Stimulated activated CD4-positive, alpha-beta T cell treated with anti-CD3 and anti-CD28 coated beads, TNF-alpha, amount 100 ng/mL, for 4 hours (primary cell): ENCODE measurements at regions not wholly inside any gene's neighbourhood (a gene's known extent, or its start where the extent isn't known, plus 50 kb on each side); places are given as distances from the start of the nearest gene placed in this dataset.
"Not testable (repeated sequence)": the region's sequence is repeated elsewhere in the genome, so short reads cannot be mapped to it uniquely, and the experiment has no call there.

Experiments used
- DNase-seq, 3 experiments: peaks; one replicate each; pipeline ENCODE4 v3.0.0-alpha.2; 2020; ENCODE audit warnings: low read depth in 3 of 3

GRCh38 chr2:195072806-195073205 is 584.2 kb upstream of the SLC39A10 start:
- DNase-seq, result not testable (repeated sequence)

DNA sequence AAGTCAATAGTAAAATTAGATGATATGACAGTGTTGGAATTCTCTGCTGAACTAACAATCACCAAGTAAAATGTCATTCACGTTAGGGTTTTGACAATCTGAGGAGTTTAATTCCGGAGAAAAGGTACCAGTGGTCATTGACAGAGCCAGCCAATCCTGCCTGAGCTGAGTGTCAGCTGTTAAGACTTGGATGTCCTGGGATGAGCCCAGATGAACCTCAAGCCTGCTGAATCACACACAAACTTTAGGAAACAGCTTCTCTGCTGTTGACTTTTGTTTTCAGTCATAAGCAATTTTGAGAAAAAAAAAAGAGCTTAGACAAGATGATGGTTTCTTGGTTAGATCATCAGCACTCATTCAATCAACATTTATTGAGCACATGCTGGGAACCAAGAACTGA is 600.0 kb upstream of the SLC39A10 start:
- no peak for DNase-seq

DNA sequence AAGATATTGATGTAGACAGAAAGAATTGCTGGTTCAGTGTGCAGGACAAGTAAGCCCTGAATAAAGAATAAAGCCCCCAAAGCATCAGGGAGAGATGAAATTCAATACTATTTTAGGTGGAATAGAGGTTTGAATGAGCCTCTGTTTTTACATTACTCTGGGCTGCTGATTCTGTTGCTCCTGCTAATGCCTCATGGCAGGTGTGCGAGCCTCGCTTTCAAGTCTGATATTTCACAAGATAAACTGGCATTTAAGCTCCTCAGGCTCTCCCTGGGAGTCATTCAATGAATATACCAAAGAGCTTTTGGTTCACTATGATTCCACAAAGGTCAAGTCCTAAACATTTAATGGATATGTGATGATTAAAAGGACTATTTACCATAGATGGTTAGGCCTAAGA is 601.0 kb upstream of the SLC39A10 start:
- no peak for DNase-seq

- DNase-seq, result no peak
These were observed 605.6 kb upstream of the SLC39A10 start for GRCh38 chr2:195051401-195051800.

DNA sequence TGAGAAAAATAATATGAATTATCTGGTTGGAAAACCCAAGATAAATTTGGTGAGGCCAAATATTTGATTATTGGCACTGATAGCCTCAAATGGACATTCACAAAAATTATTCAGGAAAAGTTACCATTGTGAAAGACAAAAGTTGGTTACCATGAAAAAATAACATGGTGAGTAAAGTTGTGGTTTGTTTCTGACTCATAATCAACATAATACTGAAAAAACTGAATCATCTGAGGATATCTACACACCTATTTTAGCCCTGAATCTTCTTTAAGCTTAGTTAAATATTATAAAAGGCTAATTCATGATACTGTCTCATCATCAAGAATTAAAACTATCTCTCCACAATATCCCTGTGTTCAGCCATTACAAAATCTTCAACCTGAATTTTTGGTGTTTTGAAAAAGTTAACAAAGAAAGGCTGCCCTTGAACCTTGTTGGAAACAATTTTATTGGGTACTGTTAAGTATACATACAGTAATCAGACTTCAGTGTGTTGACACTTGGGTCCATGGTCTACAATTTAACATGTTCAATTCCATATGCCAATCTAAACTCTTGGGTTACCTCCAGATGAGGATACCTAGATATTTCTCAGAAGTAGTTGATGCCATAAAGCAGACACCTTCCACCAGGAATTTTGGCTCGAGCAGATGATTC is 607.5 kb upstream of the SLC39A10 start:
- DNase-seq, result no peak

- no peak for DNase-seq
These were observed 609.1 kb upstream of the SLC39A10 start for GRCh38 chr2:195047955-195048354.

GRCh38 chr2:195044801-195045200 is 612.2 kb upstream of the SLC39A10 start:
- no peak for DNase-seq

DNA sequence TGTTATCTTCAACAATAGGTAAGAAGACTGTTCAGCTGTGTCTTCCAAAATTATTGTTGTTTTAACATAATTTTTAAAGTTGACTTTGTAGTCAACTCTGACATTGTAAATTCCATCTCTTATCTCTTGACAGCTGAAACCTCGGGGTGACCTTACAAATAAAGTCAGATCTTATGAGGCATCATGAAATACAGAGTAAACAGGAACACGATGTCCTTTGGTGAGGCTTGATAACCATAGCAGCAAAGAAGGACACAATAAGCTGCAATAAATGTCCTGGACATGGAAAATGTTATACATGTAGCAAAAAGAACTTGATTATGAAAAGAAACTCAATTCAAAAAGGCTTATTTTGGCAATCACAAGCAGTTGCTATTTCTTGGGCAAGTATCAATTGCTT is 618.9 kb upstream of the SLC39A10 start:
- DNase-seq, result no peak

- no peak for DNase-seq
These were observed 620.0 kb upstream of the SLC39A10 start for GRCh38 chr2:195037045-195037444.

DNA sequence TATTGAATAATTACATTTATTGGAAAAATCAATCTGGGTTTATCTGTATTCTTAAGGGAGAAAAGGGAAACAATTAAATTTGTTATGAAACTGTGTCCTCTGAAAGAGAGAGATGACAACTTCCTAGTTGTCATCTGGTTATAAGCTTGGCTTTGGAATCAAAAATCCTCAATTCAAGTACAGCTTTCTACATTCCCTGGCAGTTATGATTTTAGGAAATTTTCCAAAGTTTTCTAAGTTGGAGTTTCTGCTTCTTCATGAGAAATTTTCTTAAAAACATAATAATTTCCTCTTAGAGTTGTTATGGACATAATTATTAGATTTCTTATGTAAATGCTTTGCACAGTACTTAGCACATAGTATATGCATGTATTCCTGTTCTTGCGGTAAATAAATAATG is 625.6 kb upstream of the SLC39A10 start:
- no peak for DNase-seq

- no peak for DNase-seq
These were observed 627.0 kb upstream of the SLC39A10 start for GRCh38 chr2:195029804-195030654.

GRCh38 chr2:195027947-195028346 is 629.1 kb upstream of the SLC39A10 start:
- DNase-seq, result no peak

DNA sequence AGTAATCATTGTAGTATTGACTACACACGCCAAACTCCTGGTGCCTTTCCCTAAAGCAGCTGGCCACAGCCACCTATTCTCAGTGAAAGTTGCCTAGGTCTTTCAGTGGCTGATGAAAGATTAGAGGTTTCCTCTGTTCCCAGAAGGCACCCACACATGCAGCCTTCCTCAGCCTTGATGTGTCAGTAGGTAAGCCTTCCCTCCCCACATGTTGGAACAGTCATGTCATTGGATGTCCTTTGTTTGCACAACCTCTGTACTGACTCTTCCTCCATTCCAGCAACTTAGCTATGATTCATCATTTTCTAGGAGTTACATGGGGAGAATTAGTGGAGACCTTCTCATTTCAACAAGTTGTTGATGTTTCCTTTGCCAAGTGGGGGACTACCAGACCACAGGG is 630.8 kb upstream of the SLC39A10 start:
- no peak for DNase-seq

GRCh38 chr2:195022508-195022830 is 634.6 kb upstream of the SLC39A10 start:
- no peak for DNase-seq

DNA sequence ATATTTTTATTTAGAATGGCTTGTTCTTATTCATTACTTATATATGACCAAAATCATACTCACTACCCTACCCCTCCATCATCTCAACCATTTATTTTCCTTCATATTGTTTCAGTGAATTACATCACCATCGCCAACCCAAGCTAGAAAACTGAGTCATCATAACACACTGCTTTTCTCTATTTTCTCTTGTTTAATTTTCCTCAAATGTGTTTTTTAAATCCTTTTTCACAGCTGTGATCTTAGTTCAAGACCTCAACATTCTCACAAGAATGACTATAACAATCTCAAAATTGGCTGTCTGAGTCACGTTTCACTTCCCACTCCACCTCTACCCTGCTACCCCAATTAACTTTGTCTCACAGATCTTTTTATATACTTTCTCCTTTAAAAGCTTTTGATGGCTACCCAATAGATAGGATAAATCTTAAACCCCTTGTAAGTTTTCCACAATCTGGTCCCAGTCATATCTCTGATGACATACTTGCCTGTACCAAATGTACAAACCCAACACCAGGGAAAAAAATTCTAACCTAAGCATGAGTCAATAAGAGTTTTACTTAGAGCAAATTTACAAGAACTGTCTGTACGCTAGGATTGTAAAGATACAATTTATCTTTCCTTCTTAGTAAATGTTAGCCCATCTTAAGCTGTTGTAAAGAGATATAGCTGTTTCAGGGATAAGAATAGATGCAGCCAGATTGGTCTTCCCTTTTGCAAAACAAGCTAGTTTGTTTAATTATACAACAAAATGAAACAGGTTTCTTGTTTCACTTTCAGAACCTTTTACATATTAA is 635.1 kb upstream of the SLC39A10 start:
- no peak for DNase-seq

DNA sequence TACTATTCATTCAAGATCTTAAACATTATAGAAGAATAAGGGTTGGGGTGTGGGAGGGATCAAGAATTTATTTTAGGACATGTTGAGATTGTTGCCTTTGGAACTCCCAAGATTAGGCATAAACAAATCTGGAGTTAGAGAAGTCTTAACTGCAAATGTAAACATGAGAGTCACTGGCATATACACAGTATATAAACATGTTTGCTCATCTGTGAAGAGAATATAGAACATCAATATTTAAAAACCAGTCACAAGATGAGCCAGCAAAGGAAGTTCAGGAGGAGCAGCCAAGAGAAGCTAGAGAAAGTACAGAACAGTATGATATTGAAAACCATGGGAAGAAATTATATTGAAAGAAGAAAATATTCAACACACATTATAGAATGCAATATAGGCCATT is 638.6 kb upstream of the SLC39A10 start:
- DNase-seq, result no peak

DNA sequence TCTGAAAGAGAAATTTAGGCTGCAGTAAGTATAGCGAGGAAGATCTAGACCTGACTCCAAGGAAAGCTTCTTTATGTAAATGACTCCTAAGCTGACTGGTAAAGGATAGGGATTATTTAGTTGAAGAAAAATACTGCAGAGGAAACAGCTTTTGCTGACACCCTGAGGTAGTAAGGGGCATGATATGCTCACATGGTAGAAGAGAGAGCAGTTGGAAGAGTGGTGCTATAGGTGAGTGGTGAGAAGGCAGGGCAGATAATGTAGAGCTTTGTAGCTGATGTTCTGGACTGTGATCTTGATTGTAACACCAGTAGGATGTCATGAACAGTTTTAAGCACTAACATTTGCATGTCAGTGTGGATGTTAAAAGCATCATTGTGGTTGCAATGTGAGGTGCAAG is 639.1 kb upstream of the SLC39A10 start:
- no peak for DNase-seq

DNA sequence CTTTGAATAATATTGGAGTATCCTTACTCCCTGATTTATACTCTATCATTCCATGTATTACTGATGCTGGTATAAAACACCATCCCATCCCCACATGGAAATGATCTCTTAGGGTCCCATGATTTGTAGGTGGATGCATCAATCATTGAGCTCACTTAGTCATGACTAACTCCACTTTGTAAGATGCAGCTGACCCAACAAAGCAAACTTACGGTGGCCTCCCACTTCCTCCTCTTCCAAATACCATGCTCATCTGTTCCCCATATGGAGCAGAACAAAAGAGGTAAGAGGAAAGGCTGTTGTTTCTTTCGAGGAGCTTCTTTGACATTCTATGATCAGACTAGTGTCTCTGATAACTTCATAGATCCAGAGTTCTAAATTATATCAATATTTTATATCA is 640.2 kb upstream of the SLC39A10 start:
- DNase-seq, result no peak

GRCh38 chr2:195009202-195009601 is 647.8 kb upstream of the SLC39A10 start:
- DNase-seq, result no peak

GRCh38 chr2:195006856-195007255 is 650.2 kb upstream of the SLC39A10 start:
- no peak for DNase-seq

- DNase-seq, result no peak
These were observed 653.0 kb upstream of the SLC39A10 start for GRCh38 chr2:195003881-195004471.

DNA sequence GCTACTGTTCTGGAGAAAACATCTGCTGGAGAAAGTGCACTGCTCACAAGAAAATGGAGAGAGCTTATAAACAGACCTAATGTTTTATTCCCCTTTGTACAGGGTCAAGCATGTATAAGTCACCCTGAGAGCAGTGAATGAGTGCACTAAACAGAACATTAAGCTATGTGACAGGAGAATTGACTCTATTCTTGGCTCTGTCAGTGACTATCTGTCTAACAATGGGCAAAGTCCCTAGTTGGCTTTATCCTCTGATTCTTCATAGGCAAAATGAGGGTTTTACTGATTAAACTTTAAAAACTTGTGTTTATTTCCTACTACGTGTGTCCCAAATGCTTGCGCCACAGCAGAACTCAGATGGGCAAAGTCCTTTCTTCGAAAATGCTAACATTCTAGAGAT is 655.1 kb upstream of the SLC39A10 start:
- no peak for DNase-seq
